K562 (cell line): ENCODE measurements at regions not wholly inside any gene's neighbourhood (a gene's known extent, or its start where the extent isn't known, plus 50 kb on each side); places are given as distances from the start of the nearest gene placed in this dataset.

ENCODE experiments used
- BRD4 ChIP-seq: fragments of 200-600 bp; sonication (generic); IDR thresholded peaks from 2 replicates; pipeline ENCODE4 v1.6.1; 2017; ENCODE audit warnings: inconsistent platforms
- CHD4 ChIP-seq: fragments of 200-600 bp; sonication (generic); IDR thresholded peaks from 3 replicates; pipeline ENCODE4 v1.6.1; 2012; ENCODE audit warnings: low read depth, mild to moderate bottlenecking, mixed read lengths, low read length, inconsistent platforms; ENCODE audit not compliant: insufficient read depth, insufficient replicate concordance, poor library complexity, severe bottlenecking
- E2F3 ChIP-seq: fragments of 250-450 bp; sonication (Bioruptor Pico); IDR thresholded peaks from 2 replicates; pipeline ENCODE4 v1.4.0; 2020; ENCODE audit warnings: mild to moderate bottlenecking
- MAZ ChIP-seq, 2 experiments: fragments of 450-650 bp in 1 of 2; sonication (generic) in 1 of 2; formaldehyde crosslinking; IDR thresholded peaks in 1 of 2; conservative IDR thresholded peaks in 1 of 2; 2 replicates each; pipeline versions ENCODE4 v1.4.0 to v1.5.0; 2020; ENCODE audit warnings: mild to moderate bottlenecking in 1 of 2, missing genetic modification reagents in 1 of 2
- MTA3 ChIP-seq: fragments of 450-650 bp; formaldehyde crosslinking; IDR thresholded peaks from 2 replicates; pipeline ENCODE4 v1.6.1; 2017; ENCODE audit warnings: mild to moderate bottlenecking, borderline replicate concordance
- POLR2G ChIP-seq: fragments of 200-400 bp; formaldehyde crosslinking; IDR thresholded peaks from 2 replicates; pipeline ENCODE4 v1.6.1; 2017; ENCODE audit warnings: low read depth, mild to moderate bottlenecking, antibody characterized with exemption, low read length, moderate library complexity
- TARDBP ChIP-seq: fragments of 450-650 bp; IDR thresholded peaks from 2 replicates; pipeline ENCODE4 v1.6.1; 2016
- XRCC4 ChIP-seq: IDR thresholded peaks from one replicate; pipeline ENCODE4 v1.6.1; 2011; ENCODE audit not compliant: insufficient read depth, insufficient read length; ENCODE audit errors: extremely low read depth
- TF ChIP-seq, protein P1 (sequence below): sonication (generic); formaldehyde crosslinking; IDR thresholded peaks from 2 replicates; pipeline ENCODE4 v1.8.0; 2022; ENCODE audit warnings: mild to moderate bottlenecking, missing genetic modification reagents
- TF ChIP-seq, protein P2 (sequence below): fragments of 450-650 bp; formaldehyde crosslinking; IDR thresholded peaks from 2 replicates; pipeline ENCODE4 v1.4.0; 2020; ENCODE audit warnings: mild to moderate bottlenecking, mixed read lengths
- TF ChIP-seq, protein P3 (sequence below): fragments of 450-650 bp; IDR thresholded peaks from 2 replicates; pipeline ENCODE4 v1.6.1; 2018; ENCODE audit not compliant: partially characterized antibody

DNA sequence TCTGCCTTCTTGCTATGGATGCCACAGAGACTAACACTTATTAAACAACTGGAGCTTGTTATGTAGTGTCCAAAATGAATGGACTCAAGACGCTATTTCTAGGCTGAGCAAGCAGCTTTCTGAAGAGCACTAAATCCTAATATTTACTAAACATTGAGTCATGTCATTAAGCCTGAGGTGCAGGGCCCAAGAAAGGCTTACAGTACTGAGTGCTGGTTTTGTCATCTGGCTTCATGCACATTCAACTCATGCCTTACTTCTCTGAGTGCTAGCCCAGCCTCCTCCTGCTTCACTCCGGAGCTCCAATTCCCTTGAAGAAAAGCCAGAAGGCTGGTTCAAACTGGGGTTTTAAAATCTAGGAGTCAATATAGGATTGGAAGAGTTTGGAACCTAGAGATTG lies 363.3 kb upstream of the CDH5 start (continued):
- no peak for TF ChIP-seq MTA3
- no peak for TF ChIP-seq POLR2G
- no peak for TF ChIP-seq TARDBP
- TF ChIP-seq, protein P1, sequence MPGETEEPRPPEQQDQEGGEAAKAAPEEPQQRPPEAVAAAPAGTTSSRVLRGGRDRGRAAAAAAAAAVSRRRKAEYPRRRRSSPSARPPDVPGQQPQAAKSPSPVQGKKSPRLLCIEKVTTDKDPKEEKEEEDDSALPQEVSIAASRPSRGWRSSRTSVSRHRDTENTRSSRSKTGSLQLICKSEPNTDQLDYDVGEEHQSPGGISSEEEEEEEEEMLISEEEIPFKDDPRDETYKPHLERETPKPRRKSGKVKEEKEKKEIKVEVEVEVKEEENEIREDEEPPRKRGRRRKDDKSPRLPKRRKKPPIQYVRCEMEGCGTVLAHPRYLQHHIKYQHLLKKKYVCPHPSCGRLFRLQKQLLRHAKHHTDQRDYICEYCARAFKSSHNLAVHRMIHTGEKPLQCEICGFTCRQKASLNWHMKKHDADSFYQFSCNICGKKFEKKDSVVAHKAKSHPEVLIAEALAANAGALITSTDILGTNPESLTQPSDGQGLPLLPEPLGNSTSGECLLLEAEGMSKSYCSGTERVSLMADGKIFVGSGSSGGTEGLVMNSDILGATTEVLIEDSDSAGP (CRISPR knock-in tag), result no peak
- TF ChIP-seq, protein P2, sequence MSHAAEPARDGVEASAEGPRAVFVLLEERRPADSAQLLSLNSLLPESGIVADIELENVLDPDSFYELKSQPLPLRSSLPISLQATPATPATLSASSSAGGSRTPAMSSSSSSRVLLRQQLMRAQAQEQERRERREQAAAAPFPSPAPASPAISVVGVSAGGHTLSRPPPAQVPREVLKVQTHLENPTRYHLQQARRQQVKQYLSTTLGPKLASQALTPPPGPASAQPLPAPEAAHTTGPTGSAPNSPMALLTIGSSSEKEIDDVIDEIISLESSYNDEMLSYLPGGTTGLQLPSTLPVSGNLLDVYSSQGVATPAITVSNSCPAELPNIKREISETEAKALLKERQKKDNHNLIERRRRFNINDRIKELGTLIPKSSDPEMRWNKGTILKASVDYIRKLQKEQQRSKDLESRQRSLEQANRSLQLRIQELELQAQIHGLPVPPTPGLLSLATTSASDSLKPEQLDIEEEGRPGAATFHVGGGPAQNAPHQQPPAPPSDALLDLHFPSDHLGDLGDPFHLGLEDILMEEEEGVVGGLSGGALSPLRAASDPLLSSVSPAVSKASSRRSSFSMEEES (CRISPR knock-in tag), result no peak
- TF ChIP-seq E2F3, result no peak
- no peak for TF ChIP-seq CHD4
- no peak for TF ChIP-seq MAZ (CRISPR knock-in tag; conservative IDR thresholded peaks at IDR 0.05 in 1 of 2, IDR thresholded peaks at IDR 0.05 in 1 of 2)
- TF ChIP-seq XRCC4, result no peak
- TF ChIP-seq, protein P3, sequence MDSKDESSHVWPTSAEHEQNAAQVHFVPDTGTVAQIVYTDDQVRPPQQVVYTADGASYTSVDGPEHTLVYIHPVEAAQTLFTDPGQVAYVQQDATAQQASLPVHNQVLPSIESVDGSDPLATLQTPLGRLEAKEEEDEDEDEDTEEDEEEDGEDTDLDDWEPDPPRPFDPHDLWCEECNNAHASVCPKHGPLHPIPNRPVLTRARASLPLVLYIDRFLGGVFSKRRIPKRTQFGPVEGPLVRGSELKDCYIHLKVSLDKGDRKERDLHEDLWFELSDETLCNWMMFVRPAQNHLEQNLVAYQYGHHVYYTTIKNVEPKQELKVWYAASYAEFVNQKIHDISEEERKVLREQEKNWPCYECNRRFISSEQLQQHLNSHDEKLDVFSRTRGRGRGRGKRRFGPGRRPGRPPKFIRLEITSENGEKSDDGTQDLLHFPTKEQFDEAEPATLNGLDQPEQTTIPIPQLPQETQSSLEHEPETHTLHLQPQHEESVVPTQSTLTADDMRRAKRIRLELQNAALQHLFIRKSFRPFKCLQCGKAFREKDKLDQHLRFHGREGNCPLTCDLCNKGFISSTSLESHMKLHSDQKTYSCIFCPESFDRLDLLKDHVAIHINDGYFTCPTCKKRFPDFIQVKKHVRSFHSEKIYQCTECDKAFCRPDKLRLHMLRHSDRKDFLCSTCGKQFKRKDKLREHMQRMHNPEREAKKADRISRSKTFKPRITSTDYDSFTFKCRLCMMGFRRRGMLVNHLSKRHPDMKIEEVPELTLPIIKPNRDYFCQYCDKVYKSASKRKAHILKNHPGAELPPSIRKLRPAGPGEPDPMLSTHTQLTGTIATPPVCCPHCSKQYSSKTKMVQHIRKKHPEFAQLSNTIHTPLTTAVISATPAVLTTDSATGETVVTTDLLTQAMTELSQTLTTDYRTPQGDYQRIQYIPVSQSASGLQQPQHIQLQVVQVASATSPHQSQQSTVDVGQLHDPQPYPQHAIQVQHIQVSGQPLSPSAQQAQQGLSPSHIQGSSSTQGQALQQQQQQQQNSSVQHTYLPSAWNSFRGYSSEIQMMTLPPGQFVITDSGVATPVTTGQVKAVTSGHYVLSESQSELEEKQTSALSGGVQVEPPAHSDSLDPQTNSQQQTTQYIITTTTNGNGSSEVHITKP, result no peak
- no peak for TF ChIP-seq BRD4
